ENCODE measurements at regions not wholly inside any gene's neighbourhood (a gene's known extent, or its start where the extent isn't known, plus 50 kb on each side); places are given as distances from the start of the nearest gene placed in this dataset.

GRCh38 chr3:59317386-59317785 lies 267.6 kb upstream of the CFAP20DC start:
- TF ChIP-seq CTCF (IDR thresholded peaks at IDR 0.05) (no peak), POLR2A (IDR thresholded peaks at IDR 0.05) (no peak), POLR2AphosphoS5 (IDR thresholded peaks at IDR 0.05; ENCODE audit: insufficient read depth in 1 of 2, low read depth in 1 of 2) (no peak)
- Histone ChIP-seq H3K4me1 (no peaks in the 10 kb centered on the region), H3K27me3 (no peaks in the 10 kb centered on the region), H3K27ac (no peak overlapping the region), H3K9me3 (no peaks in the 10 kb centered on the region), H3K36me3 (no peaks in the 10 kb centered on the region), H3K4me3 (no peak overlapping the region)
- intact Hi-C loops (cut with DNase I) = no loop called here
- DNase-seq (ENCODE audit: extremely low spot score in 2 of 2) = no peak

GRCh38 chr3:59316688-59317275 lies 267.0 kb upstream of the CFAP20DC start:
- H3K4me1 ChIP-seq = no peaks in the 10 kb centered on the region
- H3K9me3 ChIP-seq = no peaks in the 10 kb centered on the region
- H3K27me3 ChIP-seq = no peaks in the 10 kb centered on the region
- DNase-seq (ENCODE audit: extremely low spot score in 2 of 2) = no peak
- intact Hi-C loops (cut with DNase I) = no loop called here
- no peaks in the 10 kb centered on the region for H3K36me3 ChIP-seq
- no peak overlapping the region for H3K4me3 ChIP-seq
- no peak overlapping the region for H3K27ac ChIP-seq
- TF ChIP-seq POLR2A (IDR thresholded peaks at IDR 0.05) = no peak
- no peak for TF ChIP-seq CTCF (IDR thresholded peaks at IDR 0.05)
- TF ChIP-seq POLR2AphosphoS5 (IDR thresholded peaks at IDR 0.05; ENCODE audit: insufficient read depth in 1 of 2, low read depth in 1 of 2) = no peak

GRCh38 chr3:59313365-59313764 lies 263.5 kb upstream of the CFAP20DC start:
- Histone ChIP-seq H3K27me3 (no peaks in the 10 kb centered on the region), H3K36me3 (no peaks in the 10 kb centered on the region), H3K4me1 (no peaks in the 10 kb centered on the region), H3K9me3 (no peaks in the 10 kb centered on the region), H3K4me3 (no peak overlapping the region), H3K27ac (no peak overlapping the region)
- intact Hi-C loops (cut with DNase I) = no loop called here
- no peak for DNase-seq (ENCODE audit: extremely low spot score in 2 of 2)
- TF ChIP-seq CTCF (IDR thresholded peaks at IDR 0.05) (no peak), POLR2AphosphoS5 (IDR thresholded peaks at IDR 0.05; ENCODE audit: insufficient read depth in 1 of 2, low read depth in 1 of 2) (no peak), POLR2A (IDR thresholded peaks at IDR 0.05) (no peak)

GRCh38 chr3:59311231-59311630 lies 261.4 kb upstream of the CFAP20DC start:
- Histone ChIP-seq H3K27ac (no peak overlapping the region), H3K36me3 (no peaks in the 10 kb centered on the region), H3K9me3 (no peaks in the 10 kb centered on the region), H3K4me3 (no peak overlapping the region), H3K27me3 (no peaks in the 10 kb centered on the region), H3K4me1 (no peaks in the 10 kb centered on the region)
- no peak for TF ChIP-seq CTCF (IDR thresholded peaks at IDR 0.05)
- no peak for TF ChIP-seq POLR2A (IDR thresholded peaks at IDR 0.05)
- TF ChIP-seq POLR2AphosphoS5 (IDR thresholded peaks at IDR 0.05; ENCODE audit: insufficient read depth in 1 of 2, low read depth in 1 of 2) = no peak
- DNase-seq (ENCODE audit: extremely low spot score in 2 of 2) = no peak
- intact Hi-C loops (cut with DNase I) = no loop called here

- Histone ChIP-seq H3K27me3 (no peaks in the 10 kb centered on the region), H3K36me3 (no peaks in the 10 kb centered on the region), H3K4me1 (no peaks in the 10 kb centered on the region), H3K27ac (no peak overlapping the region), H3K4me3 (no peak overlapping the region), H3K9me3 (no peaks in the 10 kb centered on the region)
- TF ChIP-seq POLR2AphosphoS5 (IDR thresholded peaks at IDR 0.05; ENCODE audit: insufficient read depth in 1 of 2, low read depth in 1 of 2) = no peak
- no peak for TF ChIP-seq POLR2A (IDR thresholded peaks at IDR 0.05)
- no peak for TF ChIP-seq CTCF (IDR thresholded peaks at IDR 0.05)
- intact Hi-C loops (cut with DNase I) = no loop called here
- DNase-seq (ENCODE audit: extremely low spot score in 2 of 2) = no peak
These were observed 260.9 kb upstream of the CFAP20DC start for GRCh38 chr3:59310736-59311135.

All from vagina (tissue), 2 donors.